ENCODE measurements at regions not wholly inside any gene's neighbourhood (a gene's known extent, or its start where the extent isn't known, plus 50 kb on each side); places are given as distances from the start of the nearest gene placed in this dataset.

DNA sequence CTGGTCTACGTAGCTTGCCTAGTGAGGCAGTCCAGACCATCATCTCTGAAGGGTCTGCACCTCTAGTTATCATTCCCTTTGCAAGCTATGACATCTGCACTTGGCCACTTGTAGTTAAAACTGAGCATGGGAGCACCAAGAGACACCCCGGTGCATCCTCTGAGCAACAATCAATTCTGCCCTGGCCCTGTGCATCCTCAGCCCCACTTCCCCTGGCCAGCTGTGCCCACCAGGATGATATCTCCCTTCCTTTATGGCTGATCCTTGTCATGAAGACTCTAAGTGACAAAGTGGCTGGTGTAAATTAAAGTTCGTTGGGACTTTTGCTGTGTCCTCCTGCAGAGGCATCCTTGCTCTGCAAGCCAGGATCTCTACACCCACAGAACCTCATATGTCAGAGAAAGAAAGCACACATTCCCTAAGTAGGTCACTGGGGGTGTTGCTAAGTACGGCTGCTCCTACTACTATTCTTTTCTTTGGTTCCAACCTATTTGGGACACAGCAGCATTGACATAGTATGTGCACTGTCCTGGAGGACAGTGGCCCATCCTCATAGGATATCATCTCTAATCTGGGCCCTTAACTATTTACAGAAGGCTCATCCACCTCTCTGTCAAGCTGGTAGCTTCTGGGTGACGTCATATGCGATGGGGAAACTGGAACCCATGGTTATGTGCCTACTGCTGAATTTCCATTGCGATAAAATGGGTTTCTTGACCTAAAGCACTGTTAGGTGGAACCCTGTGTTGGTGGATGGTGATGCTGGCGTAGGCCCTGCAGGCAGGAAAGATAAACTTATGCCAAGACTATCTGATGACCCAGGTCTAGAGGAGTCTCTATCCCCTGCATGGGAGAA lies 384.3 kb upstream of the ID2 start:
- no peak overlapping the region for H3K27ac ChIP-seq
- H3K4me3 ChIP-seq: no peak overlapping the region
- H3K4me1 ChIP-seq (ENCODE audit: insufficient read depth): 0 out of 2 replicates have a peak, but pooled peaks cover 7% of the 10 kb centered on the region
- in situ Hi-C loops (cut with MboI): no loop called here
- H3K9me3 ChIP-seq (ENCODE audit: low read depth): no peaks in the 10 kb centered on the region
- no peaks in the 10 kb centered on the region for H3K79me2 ChIP-seq (ENCODE audit: insufficient read depth)
- no peaks in the 10 kb centered on the region for H3K36me3 ChIP-seq (ENCODE audit: low read depth)
- TF ChIP-seq EZH2 (IDR thresholded peaks at IDR 0.05; ENCODE audit: insufficient read depth, poor library complexity, severe bottlenecking): no peak
- no peak for TF ChIP-seq EZH2phosphoT487 (IDR thresholded peaks at IDR 0.05; ENCODE audit: insufficient read depth, low read depth)
- DNase-seq: no peak
- H3K27me3 ChIP-seq (replicated peaks; ENCODE audit: insufficient read depth): no peaks in the 10 kb centered on the region
- no peak overlapping the region for H3K4me2 ChIP-seq (ENCODE audit: unreplicated experiment)
- H3K9me2 ChIP-seq (ENCODE audit: insufficient read depth): no peaks in the 10 kb centered on the region
- 0 out of 2 replicates have a peak, but pooled peaks cover 6% of the 10 kb centered on the region for H3F3A ChIP-seq (ENCODE audit: insufficient read depth)
- no peak overlapping the region for H3K9ac ChIP-seq
- WGBS, 2 experiments (ENCODE audit: low coverage in 1 of 2, low lambda C conversion rate in 2 of 2, missing lambda C conversion rate in 2 of 2): 87 to 90% methylated on average over 8 of the region's 8 CpGs
- H2AFZ ChIP-seq: no peak overlapping the region
- no peaks in the 10 kb centered on the region for H4K20me1 ChIP-seq (ENCODE audit: insufficient read depth)

DNA sequence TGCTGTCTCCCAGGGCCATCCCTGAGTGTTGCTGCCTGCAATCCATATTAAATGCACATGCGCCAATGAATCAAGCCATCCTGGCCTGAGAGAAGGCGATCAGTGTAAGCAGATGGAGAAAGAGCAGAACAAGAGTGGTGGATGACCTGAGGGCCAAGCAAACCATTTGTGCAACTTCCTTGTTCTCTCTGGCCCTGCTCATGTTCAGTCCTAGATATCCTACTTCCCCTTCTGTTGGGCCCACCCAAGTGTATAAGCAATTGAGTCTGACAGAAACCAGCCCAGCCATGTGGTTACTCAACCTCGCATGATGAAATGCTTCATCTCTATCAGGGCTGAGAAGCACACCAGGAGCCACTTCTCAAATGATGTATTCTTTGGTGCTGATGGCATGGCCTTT lies 383.1 kb upstream of the ID2 start:
- Histone ChIP-seq H3K27me3 (replicated peaks; ENCODE audit: insufficient read depth) (no peaks in the 10 kb centered on the region), H3K79me2 (ENCODE audit: insufficient read depth) (no peaks in the 10 kb centered on the region), H4K20me1 (ENCODE audit: insufficient read depth) (no peaks in the 10 kb centered on the region), H3K27ac (no peak overlapping the region), H3K4me2 (ENCODE audit: unreplicated experiment) (no peak overlapping the region), H3F3A (ENCODE audit: insufficient read depth) (0 out of 2 replicates have a peak, but pooled peaks cover 6% of the 10 kb centered on the region), H3K9me2 (ENCODE audit: insufficient read depth) (no peaks in the 10 kb centered on the region), H2AFZ (no peak overlapping the region), H3K9ac (no peak overlapping the region), H3K36me3 (ENCODE audit: low read depth) (no peaks in the 10 kb centered on the region), H3K9me3 (ENCODE audit: low read depth) (no peaks in the 10 kb centered on the region), H3K4me3 (no peak overlapping the region), H3K4me1 (ENCODE audit: insufficient read depth) (0 out of 2 replicates have a peak, but pooled peaks cover 7% of the 10 kb centered on the region)
- WGBS, 2 experiments (ENCODE audit: low coverage in 1 of 2, low lambda C conversion rate in 2 of 2, missing lambda C conversion rate in 2 of 2): 76 to 87% methylated on average over 3 of the region's 3 CpGs
- in situ Hi-C loops (cut with MboI): no loop called here
- DNase-seq: no peak
- TF ChIP-seq EZH2phosphoT487 (IDR thresholded peaks at IDR 0.05; ENCODE audit: insufficient read depth, low read depth) (no peak), EZH2 (IDR thresholded peaks at IDR 0.05; ENCODE audit: insufficient read depth, poor library complexity, severe bottlenecking) (no peak)

DNA sequence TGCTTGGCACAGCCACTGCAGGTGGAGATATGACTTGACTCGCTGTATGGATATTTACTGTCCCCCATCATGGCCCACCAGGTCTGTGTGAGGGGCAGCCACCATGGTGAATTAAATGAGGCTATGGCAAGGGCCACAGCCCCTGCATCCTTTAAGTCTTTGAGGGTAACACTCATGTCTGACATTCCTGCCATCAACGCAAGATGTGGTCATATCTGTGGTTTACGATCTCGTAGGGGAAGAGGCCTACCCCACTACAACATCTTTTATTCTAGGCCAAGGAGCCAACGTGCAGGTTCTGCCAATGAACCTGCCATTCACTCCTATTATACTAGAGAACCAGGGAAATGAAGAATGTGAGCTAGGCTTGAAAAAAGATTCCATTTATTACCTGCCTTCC lies 381.6 kb upstream of the ID2 start:
- DNase-seq: no peak
- WGBS, 2 experiments (ENCODE audit: low coverage in 1 of 2, low lambda C conversion rate in 2 of 2, missing lambda C conversion rate in 2 of 2): 71 to 79% methylated on average over 5 of the region's 5 CpGs
- no peaks in the 10 kb centered on the region for H3K9me3 ChIP-seq (ENCODE audit: low read depth)
- H3K4me1 ChIP-seq (ENCODE audit: insufficient read depth): 0 out of 2 replicates have a peak, but pooled peaks cover 7% of the 10 kb centered on the region
- no peak overlapping the region for H3K9ac ChIP-seq
- H3K9me2 ChIP-seq (ENCODE audit: insufficient read depth): no peaks in the 10 kb centered on the region
- no peak for TF ChIP-seq EZH2phosphoT487 (IDR thresholded peaks at IDR 0.05; ENCODE audit: insufficient read depth, low read depth)
- TF ChIP-seq EZH2 (IDR thresholded peaks at IDR 0.05; ENCODE audit: insufficient read depth, poor library complexity, severe bottlenecking): no peak
- H4K20me1 ChIP-seq (ENCODE audit: insufficient read depth): no peaks in the 10 kb centered on the region
- no peak overlapping the region for H2AFZ ChIP-seq
- no peaks in the 10 kb centered on the region for H3K36me3 ChIP-seq (ENCODE audit: low read depth)
- H3K4me2 ChIP-seq (ENCODE audit: unreplicated experiment): no peak overlapping the region
- 0 out of 2 replicates have a peak, but pooled peaks cover 6% of the 10 kb centered on the region for H3F3A ChIP-seq (ENCODE audit: insufficient read depth)
- H3K4me3 ChIP-seq: no peak overlapping the region
- no peaks in the 10 kb centered on the region for H3K79me2 ChIP-seq (ENCODE audit: insufficient read depth)
- no peak overlapping the region for H3K27ac ChIP-seq
- no peaks in the 10 kb centered on the region for H3K27me3 ChIP-seq (replicated peaks; ENCODE audit: insufficient read depth)
- in situ Hi-C loops (cut with MboI): no loop called here

DNA sequence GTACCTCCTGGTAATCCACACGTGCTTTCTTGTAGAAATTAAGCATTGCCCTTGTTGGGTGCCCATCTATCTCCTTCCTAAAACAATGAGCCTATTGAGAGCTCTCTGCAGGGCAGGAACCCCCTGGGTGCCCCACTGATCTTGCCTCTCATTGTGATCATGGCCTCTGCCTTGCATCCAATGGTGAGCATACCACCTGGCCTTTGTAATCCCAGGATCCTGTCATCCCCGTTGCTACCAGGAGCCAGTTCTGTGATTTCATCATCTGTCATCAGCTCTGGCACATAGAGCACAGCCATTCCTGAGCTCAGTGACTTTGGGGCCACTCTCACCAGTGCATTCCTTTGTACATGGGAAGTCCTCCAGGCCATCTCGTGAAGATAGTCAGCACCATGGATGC lies 381.0 kb upstream of the ID2 start:
- Histone ChIP-seq H3K9me2 (ENCODE audit: insufficient read depth) (no peaks in the 10 kb centered on the region), H3K4me1 (ENCODE audit: insufficient read depth) (0 out of 2 replicates have a peak, but pooled peaks cover 7% of the 10 kb centered on the region), H3K4me2 (ENCODE audit: unreplicated experiment) (no peak overlapping the region), H3K9ac (no peak overlapping the region), H2AFZ (no peak overlapping the region), H3K79me2 (ENCODE audit: insufficient read depth) (no peaks in the 10 kb centered on the region), H3K36me3 (ENCODE audit: low read depth) (no peaks in the 10 kb centered on the region), H3K4me3 (no peak overlapping the region), H3K27me3 (replicated peaks; ENCODE audit: insufficient read depth) (no peaks in the 10 kb centered on the region), H3F3A (ENCODE audit: insufficient read depth) (0 out of 2 replicates have a peak, but pooled peaks cover 6% of the 10 kb centered on the region), H4K20me1 (ENCODE audit: insufficient read depth) (no peaks in the 10 kb centered on the region), H3K27ac (no peak overlapping the region), H3K9me3 (ENCODE audit: low read depth) (no peaks in the 10 kb centered on the region)
- no peak for TF ChIP-seq EZH2 (IDR thresholded peaks at IDR 0.05; ENCODE audit: insufficient read depth, poor library complexity, severe bottlenecking)
- no peak for TF ChIP-seq EZH2phosphoT487 (IDR thresholded peaks at IDR 0.05; ENCODE audit: insufficient read depth, low read depth)
- 75 to 90% methylated on average over 3 of the region's 3 CpGs for WGBS, 2 experiments (ENCODE audit: low coverage in 1 of 2, low lambda C conversion rate in 2 of 2, missing lambda C conversion rate in 2 of 2)
- DNase-seq: no peak
- in situ Hi-C loops (cut with MboI): no loop called here

All from GM23248 (cell line).